CD1c-positive myeloid dendritic cell (primary cell): ENCODE measurements at regions not wholly inside any gene's neighbourhood (a gene's known extent, or its start where the extent isn't known, plus 50 kb on each side); places are given as distances from the start of the nearest gene placed in this dataset.

Experiments
- DNase-seq: peaks from one replicate; pipeline ENCODE4 v3.0.0-alpha.2; 2016; ENCODE audit errors: extremely low spot score

GRCh38 chrX:71000139-71000538 is 68.0 kb downstream of the SNX12 start:
- no peak for DNase-seq

DNA sequence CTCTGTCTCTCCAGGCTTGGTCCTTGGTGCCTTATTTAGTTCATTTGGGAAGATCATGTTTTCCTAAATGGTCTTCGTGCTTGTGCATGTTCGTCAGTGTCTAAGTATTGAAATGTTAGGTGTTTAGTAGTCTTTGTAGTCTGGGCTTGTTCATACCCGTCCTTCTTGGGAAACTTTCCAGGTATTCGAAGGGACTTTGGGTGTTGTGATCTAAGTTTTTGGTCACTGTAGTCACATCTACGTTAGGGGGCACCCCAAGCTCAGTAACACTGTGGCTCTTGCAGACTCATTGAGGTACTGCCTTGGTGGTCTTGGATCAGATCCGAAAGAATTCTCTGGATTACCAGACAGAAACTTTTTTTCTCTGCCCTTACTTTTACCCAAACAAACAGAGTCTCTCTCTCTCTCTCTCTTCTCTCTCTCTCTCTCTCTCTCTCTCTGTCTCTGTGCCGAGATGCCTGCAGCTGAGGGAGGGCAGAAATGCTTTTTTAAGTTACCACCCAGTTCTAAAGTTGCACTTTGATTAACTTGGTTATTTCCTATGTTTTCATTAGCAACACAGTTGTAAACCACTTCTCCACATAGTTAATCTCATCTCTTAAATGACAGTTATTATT is 67.6 kb upstream of the SLC7A3 start:
- peak; percentile 2 for DNase-seq

DNA sequence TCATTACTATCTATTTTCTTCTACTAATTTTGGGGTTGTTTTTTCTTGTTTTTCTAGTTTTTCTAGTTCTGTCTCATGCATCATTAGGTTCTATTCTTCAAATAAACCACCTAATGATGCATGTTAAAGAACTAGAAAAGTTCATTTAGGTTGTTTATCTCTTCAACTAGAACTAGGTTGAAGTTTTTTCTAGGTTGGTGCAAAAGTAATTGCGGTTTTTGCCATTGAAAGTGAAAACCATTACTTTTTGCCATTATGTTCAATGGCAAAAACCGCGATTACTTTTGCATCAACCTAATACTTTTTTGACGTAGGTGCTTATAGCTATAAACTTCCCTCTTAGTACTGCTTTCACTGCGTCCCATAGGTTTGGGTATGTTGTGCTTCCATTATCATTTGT is 64.4 kb upstream of the SLC7A3 start:
- DNase-seq: no peak

- DNase-seq: no peak
Measured at GRCh38 chrX:70988425-70988824, 57.5 kb upstream of the SLC7A3 start.
